ENCODE measurements at regions not wholly inside any gene's neighbourhood (a gene's known extent, or its start where the extent isn't known, plus 50 kb on each side); places are given as distances from the start of the nearest gene placed in this dataset.

GRCh38 chr9:7707934-7708333 lies 91.6 kb downstream of the DMAC1 start:
- no peaks in the 10 kb centered on the region for H3K36me3 ChIP-seq (ENCODE audit: control insufficient read depth, insufficient read depth, low read length)
- no peaks in the 10 kb centered on the region for H3K9me3 Mint-ChIP-seq
- no peak overlapping the region for H3K27ac ChIP-seq (ENCODE audit: low read depth, low read length)
- WGBS, 2 experiments (ENCODE audit: insufficient coverage in 1 of 2, insufficient read length in 1 of 2): 93 to 95% methylated on average over 3 to 4 of the region's 4 CpGs
- H3K4me1 ChIP-seq (ENCODE audit: control insufficient read depth, insufficient read depth, low read length): no peaks in the 10 kb centered on the region
- H3K4me1 Mint-ChIP-seq: no peaks in the 10 kb centered on the region
- no peak overlapping the region for H3K27ac Mint-ChIP-seq
- H3K4me3 Mint-ChIP-seq: no peak overlapping the region
- TF ChIP-seq CTCF (conservative IDR thresholded peaks at IDR 0.05): no peak
- peaks cover 9% of the 10 kb centered on the region for H3K27me3 Mint-ChIP-seq (ENCODE audit: insufficient read depth)
- H3K9me3 ChIP-seq (ENCODE audit: control insufficient read depth, low read length): peaks cover 2% of the 10 kb centered on the region
- no peak for DNase-seq
- H3K9ac ChIP-seq (ENCODE audit: extremely low read depth, low read length, poor library complexity, severe bottlenecking): no peak overlapping the region
- no peaks in the 10 kb centered on the region for H3K36me3 Mint-ChIP-seq (ENCODE audit: low read depth)
- H3K27me3 ChIP-seq (ENCODE audit: control insufficient read depth, insufficient read depth, low read length, poor library complexity, severe bottlenecking): peaks cover 9% of the 10 kb centered on the region
- H3K4me3 ChIP-seq (ENCODE audit: low read length): no peak overlapping the region

GRCh38 chr9:7704543-7704942 lies 95.0 kb downstream of the DMAC1 start:
- no peak for TF ChIP-seq CTCF (conservative IDR thresholded peaks at IDR 0.05)
- H3K4me3 ChIP-seq (ENCODE audit: low read length): no peak overlapping the region
- no peaks in the 10 kb centered on the region for H3K4me1 ChIP-seq (ENCODE audit: control insufficient read depth, insufficient read depth, low read length)
- Mint-ChIP-seq H3K4me3 (no peak overlapping the region), H3K4me1 (no peaks in the 10 kb centered on the region), H3K36me3 (ENCODE audit: low read depth) (no peaks in the 10 kb centered on the region), H3K9me3 (no peaks in the 10 kb centered on the region), H3K27ac (no peak overlapping the region), H3K27me3 (ENCODE audit: insufficient read depth) (peaks cover 17% of the 10 kb centered on the region)
- peaks cover 3% of the 10 kb centered on the region for H3K27me3 ChIP-seq (ENCODE audit: control insufficient read depth, insufficient read depth, low read length, poor library complexity, severe bottlenecking)
- no peak overlapping the region for H3K27ac ChIP-seq (ENCODE audit: low read depth, low read length)
- H3K9ac ChIP-seq (ENCODE audit: extremely low read depth, low read length, poor library complexity, severe bottlenecking): no peak overlapping the region
- 83% methylated on average over 1 of the region's 1 CpG; no CpG with 5 or more reads in 1 of the 2 experiments for WGBS, 2 experiments (ENCODE audit: insufficient coverage in 1 of 2, insufficient read length in 1 of 2)
- H3K9me3 ChIP-seq (ENCODE audit: control insufficient read depth, low read length): peaks cover 3% of the 10 kb centered on the region
- no peaks in the 10 kb centered on the region for H3K36me3 ChIP-seq (ENCODE audit: control insufficient read depth, insufficient read depth, low read length)
- DNase-seq: no peak

GRCh38 chr9:7691909-7692308 lies 107.7 kb downstream of the DMAC1 start:
- peaks cover 14% of the 10 kb centered on the region for H3K4me1 Mint-ChIP-seq
- TF ChIP-seq CTCF (conservative IDR thresholded peaks at IDR 0.05): no peak
- peaks cover 9% of the 10 kb centered on the region for H3K4me1 ChIP-seq (ENCODE audit: control insufficient read depth, insufficient read depth, low read length)
- H3K36me3 ChIP-seq (ENCODE audit: control insufficient read depth, insufficient read depth, low read length): no peaks in the 10 kb centered on the region
- H3K27ac ChIP-seq (ENCODE audit: low read depth, low read length): no peak overlapping the region
- no peak overlapping the region for H3K27ac Mint-ChIP-seq
- H3K9ac ChIP-seq (ENCODE audit: extremely low read depth, low read length, poor library complexity, severe bottlenecking): no peak overlapping the region
- peaks cover 12% of the 10 kb centered on the region for H3K9me3 ChIP-seq (ENCODE audit: control insufficient read depth, low read length)
- H3K4me3 ChIP-seq (ENCODE audit: low read length): no peak overlapping the region
- peaks cover 7% of the 10 kb centered on the region for H3K9me3 Mint-ChIP-seq
- H3K27me3 Mint-ChIP-seq (ENCODE audit: insufficient read depth): peaks cover 32% of the 10 kb centered on the region
- H3K4me3 Mint-ChIP-seq: no peak overlapping the region
- no peaks in the 10 kb centered on the region for H3K36me3 Mint-ChIP-seq (ENCODE audit: low read depth)
- H3K27me3 ChIP-seq (ENCODE audit: control insufficient read depth, insufficient read depth, low read length, poor library complexity, severe bottlenecking): peaks cover 22% of the 10 kb centered on the region
- 70 to 92% methylated on average over 1 to 2 of the region's 2 CpGs for WGBS, 2 experiments (ENCODE audit: insufficient coverage in 1 of 2, insufficient read length in 1 of 2)
- DNase-seq: no peak
